GM12878 (cell line): ENCODE measurements at regions not wholly inside any gene's neighbourhood (a gene's known extent, or its start where the extent isn't known, plus 50 kb on each side); places are given as distances from the start of the nearest gene placed in this dataset.

Source experiments
- BHLHE40 ChIP-seq, 2 experiments: fragments of 450-650 bp in 1 of 2; IDR thresholded peaks; 2 replicates each; pipeline ENCODE4 v1.6.1; 2011 to 2017; ENCODE audit warnings: low read depth in 2 of 2, borderline replicate concordance in 1 of 2, improper control_type of control experiment in 1 of 2, low read length in 1 of 2, mild to moderate bottlenecking in 1 of 2
- CBFB ChIP-seq: IDR thresholded peaks from 2 replicates; pipeline ENCODE4 v1.6.1; 2016; ENCODE audit warnings: antibody characterized with exemption, low read depth
- CHD2 ChIP-seq: IDR thresholded peaks from 2 replicates; pipeline ENCODE4 v1.6.1; 2011; ENCODE audit warnings: low read depth, low read length, improper control_type of control experiment, borderline replicate concordance
- MEF2B ChIP-seq: fragments of 450-650 bp; IDR thresholded peaks from 2 replicates; pipeline ENCODE4 v1.6.1; 2018; ENCODE audit warnings: mild to moderate bottlenecking, moderate library complexity; ENCODE audit not compliant: partially characterized antibody, poor library complexity, severe bottlenecking
- NFXL1 ChIP-seq: fragments of 450-650 bp; IDR thresholded peaks from 2 replicates; pipeline ENCODE4 v1.6.1; 2017; ENCODE audit warnings: antibody characterized with exemption, mild to moderate bottlenecking, borderline replicate concordance
- SMC3 ChIP-seq: IDR thresholded peaks from 2 replicates; pipeline ENCODE4 v1.6.1; 2011; ENCODE audit warnings: low read length, improper control_type of control experiment, borderline replicate concordance
- ZNF384 ChIP-seq: IDR thresholded peaks from 2 replicates; pipeline ENCODE4 v1.6.1; 2012; ENCODE audit warnings: low read depth, mild to moderate bottlenecking, low read length, improper control_type of control experiment, borderline replicate concordance
- TF ChIP-seq, protein P1 (sequence below): fragments of 450-650 bp; IDR thresholded peaks from 2 replicates; pipeline ENCODE4 v1.6.1; 2016; ENCODE audit warnings: mild to moderate bottlenecking, moderate library complexity, borderline replicate concordance
- TF ChIP-seq, protein P2 (sequence below): IDR thresholded peaks from 2 replicates; pipeline ENCODE4 v1.6.1; 2012; ENCODE audit warnings: mild to moderate bottlenecking, low read depth, low read length

DNA sequence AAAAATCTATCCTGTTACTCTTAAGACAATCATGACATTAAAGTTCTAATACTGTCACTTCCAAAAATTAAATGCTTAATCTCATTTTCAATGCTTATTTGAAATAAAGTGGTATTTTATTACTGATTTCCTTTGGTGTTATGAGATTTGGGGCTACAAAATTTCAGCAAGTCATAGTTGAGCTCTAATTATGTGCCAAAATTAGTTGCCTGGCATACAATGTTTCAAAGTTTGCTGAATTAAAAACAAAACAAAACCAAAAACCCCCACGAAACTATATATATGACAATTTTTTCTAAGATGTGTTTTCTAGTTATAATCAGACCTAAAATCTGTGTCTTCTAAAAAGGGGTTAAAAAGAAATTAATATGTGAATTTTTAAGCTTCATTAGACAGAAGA is 62.2 kb downstream of the KCNRG start (continued):
- TF ChIP-seq, protein P1, sequence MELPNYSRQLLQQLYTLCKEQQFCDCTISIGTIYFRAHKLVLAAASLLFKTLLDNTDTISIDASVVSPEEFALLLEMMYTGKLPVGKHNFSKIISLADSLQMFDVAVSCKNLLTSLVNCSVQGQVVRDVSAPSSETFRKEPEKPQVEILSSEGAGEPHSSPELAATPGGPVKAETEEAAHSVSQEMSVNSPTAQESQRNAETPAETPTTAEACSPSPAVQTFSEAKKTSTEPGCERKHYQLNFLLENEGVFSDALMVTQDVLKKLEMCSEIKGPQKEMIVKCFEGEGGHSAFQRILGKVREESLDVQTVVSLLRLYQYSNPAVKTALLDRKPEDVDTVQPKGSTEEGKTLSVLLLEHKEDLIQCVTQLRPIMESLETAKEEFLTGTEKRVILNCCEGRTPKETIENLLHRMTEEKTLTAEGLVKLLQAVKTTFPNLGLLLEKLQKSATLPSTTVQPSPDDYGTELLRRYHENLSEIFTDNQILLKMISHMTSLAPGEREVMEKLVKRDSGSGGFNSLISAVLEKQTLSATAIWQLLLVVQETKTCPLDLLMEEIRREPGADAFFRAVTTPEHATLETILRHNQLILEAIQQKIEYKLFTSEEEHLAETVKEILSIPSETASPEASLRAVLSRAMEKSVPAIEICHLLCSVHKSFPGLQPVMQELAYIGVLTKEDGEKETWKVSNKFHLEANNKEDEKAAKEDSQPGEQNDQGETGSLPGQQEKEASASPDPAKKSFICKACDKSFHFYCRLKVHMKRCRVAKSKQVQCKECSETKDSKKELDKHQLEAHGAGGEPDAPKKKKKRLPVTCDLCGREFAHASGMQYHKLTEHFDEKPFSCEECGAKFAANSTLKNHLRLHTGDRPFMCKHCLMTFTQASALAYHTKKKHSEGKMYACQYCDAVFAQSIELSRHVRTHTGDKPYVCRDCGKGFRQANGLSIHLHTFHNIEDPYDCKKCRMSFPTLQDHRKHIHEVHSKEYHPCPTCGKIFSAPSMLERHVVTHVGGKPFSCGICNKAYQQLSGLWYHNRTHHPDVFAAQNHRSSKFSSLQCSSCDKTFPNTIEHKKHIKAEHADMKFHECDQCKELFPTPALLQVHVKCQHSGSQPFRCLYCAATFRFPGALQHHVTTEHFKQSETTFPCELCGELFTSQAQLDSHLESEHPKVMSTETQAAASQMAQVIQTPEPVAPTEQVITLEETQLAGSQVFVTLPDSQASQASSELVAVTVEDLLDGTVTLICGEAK: no peak
- TF ChIP-seq MEF2B (no peak), BHLHE40 (IDR thresholded peaks at IDR 0.05; ENCODE audit: borderline replicate concordance in 1 of 2, low read depth in 2 of 2, low read length in 1 of 2) (no peak), CHD2 (no peak), CBFB (no peak), SMC3 (no peak), NFXL1 (no peak), ZNF384 (no peak)
- TF ChIP-seq, protein P2, sequence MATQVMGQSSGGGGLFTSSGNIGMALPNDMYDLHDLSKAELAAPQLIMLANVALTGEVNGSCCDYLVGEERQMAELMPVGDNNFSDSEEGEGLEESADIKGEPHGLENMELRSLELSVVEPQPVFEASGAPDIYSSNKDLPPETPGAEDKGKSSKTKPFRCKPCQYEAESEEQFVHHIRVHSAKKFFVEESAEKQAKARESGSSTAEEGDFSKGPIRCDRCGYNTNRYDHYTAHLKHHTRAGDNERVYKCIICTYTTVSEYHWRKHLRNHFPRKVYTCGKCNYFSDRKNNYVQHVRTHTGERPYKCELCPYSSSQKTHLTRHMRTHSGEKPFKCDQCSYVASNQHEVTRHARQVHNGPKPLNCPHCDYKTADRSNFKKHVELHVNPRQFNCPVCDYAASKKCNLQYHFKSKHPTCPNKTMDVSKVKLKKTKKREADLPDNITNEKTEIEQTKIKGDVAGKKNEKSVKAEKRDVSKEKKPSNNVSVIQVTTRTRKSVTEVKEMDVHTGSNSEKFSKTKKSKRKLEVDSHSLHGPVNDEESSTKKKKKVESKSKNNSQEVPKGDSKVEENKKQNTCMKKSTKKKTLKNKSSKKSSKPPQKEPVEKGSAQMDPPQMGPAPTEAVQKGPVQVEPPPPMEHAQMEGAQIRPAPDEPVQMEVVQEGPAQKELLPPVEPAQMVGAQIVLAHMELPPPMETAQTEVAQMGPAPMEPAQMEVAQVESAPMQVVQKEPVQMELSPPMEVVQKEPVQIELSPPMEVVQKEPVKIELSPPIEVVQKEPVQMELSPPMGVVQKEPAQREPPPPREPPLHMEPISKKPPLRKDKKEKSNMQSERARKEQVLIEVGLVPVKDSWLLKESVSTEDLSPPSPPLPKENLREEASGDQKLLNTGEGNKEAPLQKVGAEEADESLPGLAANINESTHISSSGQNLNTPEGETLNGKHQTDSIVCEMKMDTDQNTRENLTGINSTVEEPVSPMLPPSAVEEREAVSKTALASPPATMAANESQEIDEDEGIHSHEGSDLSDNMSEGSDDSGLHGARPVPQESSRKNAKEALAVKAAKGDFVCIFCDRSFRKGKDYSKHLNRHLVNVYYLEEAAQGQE: no peak
